OCI-LY7 (cell line): ENCODE measurements at regions not wholly inside any gene's neighbourhood (a gene's known extent, or its start where the extent isn't known, plus 50 kb on each side); places are given as distances from the start of the nearest gene placed in this dataset.

Experiments
- BruUV-seq: library from RNA; stranded (reverse); fragments of 400-500 nt; replicated peaks from 2 replicates; lab custom pipeline; 2021; lab: Mats Ljungman, UMichigan
- CTCF ChIA-PET: fragments of 300-600 bp; sonication (Branson Sonifier 250); formaldehyde crosslinking; loops from one replicate; lab custom pipeline; 2022; ENCODE audit warnings: antibody characterized with exemption; ENCODE audit not compliant: unreplicated experiment; lab: Charles Lee
- POLR2A ChIA-PET: fragments of 300-600 bp; sonication (Branson Sonifier 250); formaldehyde crosslinking; loops from one replicate; lab custom pipeline; 2022; ENCODE audit warnings: antibody characterized with exemption; lab: Charles Lee
- DNase-seq: peaks from one replicate; pipeline ENCODE4 v3.0.0-alpha.2; 2015; ENCODE audit warnings: low spot score
- H2AFZ ChIP-seq: fragments of 200-600 bp; sonication (generic), shearing (Covaris generic); 2 replicates; pipeline ENCODE4 v1.6.1; 2014; ENCODE audit warnings: mild to moderate bottlenecking, antibody characterized with exemption, low read length, moderate library complexity
- H3K27ac ChIP-seq: fragments of 200-600 bp; sonication (generic); 2 replicates; pipeline ENCODE4 v1.5.1; 2014; ENCODE audit warnings: mixed run types, low read depth, mild to moderate bottlenecking, moderate library complexity, low read length, inconsistent platforms; ENCODE audit not compliant: poor library complexity, severe bottlenecking
- H3K36me3 ChIP-seq: fragments of 200-600 bp; sonication (generic); 2 replicates; pipeline ENCODE4 v1.6.1; 2014; ENCODE audit warnings: mild to moderate bottlenecking, antibody characterized with exemption, low read length, moderate library complexity, mixed read lengths; ENCODE audit not compliant: insufficient read depth
- H3K4me1 ChIP-seq: fragments of 200-600 bp; sonication (generic); 2 replicates; pipeline ENCODE4 v1.5.1; 2014; ENCODE audit warnings: mild to moderate bottlenecking, low read length; ENCODE audit not compliant: insufficient read depth, poor library complexity, severe bottlenecking
- H3K4me2 ChIP-seq: fragments of 200-600 bp; sonication (generic); 2 replicates; pipeline ENCODE4 v1.6.1; 2014; ENCODE audit warnings: mild to moderate bottlenecking, low read length
- H3K4me3 ChIP-seq: fragments of 200-600 bp; sonication (generic); 2 replicates; pipeline ENCODE4 v1.5.1; 2014; ENCODE audit warnings: mild to moderate bottlenecking, low read depth, low read length; ENCODE audit not compliant: poor library complexity, severe bottlenecking
- H3K79me2 ChIP-seq: fragments of 200-600 bp; sonication (generic); 2 replicates; pipeline ENCODE4 v1.6.1; 2016; ENCODE audit warnings: low read depth, mild to moderate bottlenecking, low read length, moderate library complexity, mixed read lengths; ENCODE audit not compliant: insufficient read depth
- H3K9me2 ChIP-seq: fragments of 200-600 bp; sonication (generic); 2 replicates; pipeline ENCODE4 v1.6.1; 2016; ENCODE audit warnings: mild to moderate bottlenecking, low read length, mixed read lengths; ENCODE audit not compliant: insufficient read depth
- H3K9me3 ChIP-seq: fragments of 200-600 bp; sonication (generic); 2 replicates; pipeline ENCODE4 v1.6.1; 2014; ENCODE audit warnings: mild to moderate bottlenecking, mixed run types, low read length, mixed read lengths
- H4K20me1 ChIP-seq: fragments of 200-600 bp; sonication (generic); 2 replicates; pipeline ENCODE4 v1.6.1; 2014; ENCODE audit warnings: mild to moderate bottlenecking, antibody characterized with exemption, low read length, moderate library complexity, mixed read lengths; ENCODE audit not compliant: insufficient read depth
- CTCF ChIP-seq: fragments of 200-600 bp; sonication (generic); conservative IDR thresholded peaks from 2 replicates; pipeline ENCODE4 v1.5.1; 2014; ENCODE audit warnings: mild to moderate bottlenecking, antibody characterized with exemption, low read length, moderate library complexity, mixed read lengths
- EZH2phosphoT487 ChIP-seq: fragments of 200-600 bp; sonication (generic); IDR thresholded peaks from 2 replicates; pipeline ENCODE4 v1.6.1; 2018; ENCODE audit warnings: low read depth, borderline replicate concordance, mild to moderate bottlenecking, mixed run types, antibody characterized with exemption, low read length, moderate library complexity, mixed read lengths
- intact Hi-C: fragments of 100-400 bp; cut with micrococcal nuclease; formaldehyde crosslinking; loops from one replicate; pipeline ENCODE4 v1.10.0; 2022; ENCODE audit not compliant: unreplicated experiment

- CTCF ChIA-PET: no interaction called here
- intact Hi-C loops: no loop called here
- no peaks in the 10 kb centered on the region for H3K36me3 ChIP-seq
- no peaks in the 10 kb centered on the region for H4K20me1 ChIP-seq
- H3K27ac ChIP-seq: no peak overlapping the region
- H2AFZ ChIP-seq: no peak overlapping the region
- no peak overlapping the region for H3K4me3 ChIP-seq
- no peaks in the 10 kb centered on the region for H3K9me3 ChIP-seq
- DNase-seq: no peak
- no peaks in the 10 kb centered on the region for H3K9me2 ChIP-seq
- no peaks in the 10 kb centered on the region for H3K79me2 ChIP-seq
- POLR2A ChIA-PET: no interaction called here
- BruUV-seq: no TSS peak
- no peak overlapping the region for H3K4me2 ChIP-seq
- no peaks in the 10 kb centered on the region for H3K4me1 ChIP-seq
- TF ChIP-seq EZH2phosphoT487: no peak
- TF ChIP-seq CTCF: no peak
Observed at GRCh38 chr11:97202613-97203292, 812.9 kb downstream of the JRKL start.

- Histone ChIP-seq H3K4me2 (no peak overlapping the region), H3K4me3 (no peak overlapping the region), H3K27ac (no peak overlapping the region), H4K20me1 (no peaks in the 10 kb centered on the region), H3K36me3 (no peaks in the 10 kb centered on the region), H3K4me1 (no peaks in the 10 kb centered on the region), H3K79me2 (no peaks in the 10 kb centered on the region), H2AFZ (no peak overlapping the region), H3K9me2 (no peaks in the 10 kb centered on the region), H3K9me3 (no peaks in the 10 kb centered on the region)
- intact Hi-C loops: no loop called here
- BruUV-seq: no TSS peak
- POLR2A ChIA-PET: interaction anchor here (0.7 kb wide), 1 partner anchor 48 kb away, joined by 3 read pairs; no protein-coding TSS in a partner anchor
- TF ChIP-seq EZH2phosphoT487: no peak
- CTCF ChIA-PET: no interaction called here
- no peak for DNase-seq
Observed at GRCh38 chr11:97218011-97218410, 828.2 kb downstream of the JRKL start.

GRCh38 chr11:97223647-97224046 lies 833.8 kb downstream of the JRKL start:
- H3K9me3 ChIP-seq: no peaks in the 10 kb centered on the region
- TF ChIP-seq EZH2phosphoT487: no peak
- no peak for TF ChIP-seq CTCF
- H3K36me3 ChIP-seq: no peaks in the 10 kb centered on the region
- no peak overlapping the region for H3K4me3 ChIP-seq
- no peaks in the 10 kb centered on the region for H3K79me2 ChIP-seq
- H3K27ac ChIP-seq: no peak overlapping the region
- POLR2A ChIA-PET: no interaction called here
- no peak overlapping the region for H3K4me2 ChIP-seq
- intact Hi-C loops: no loop called here
- H3K9me2 ChIP-seq: no peaks in the 10 kb centered on the region
- CTCF ChIA-PET: no interaction called here
- H2AFZ ChIP-seq: no peak overlapping the region
- no TSS peak for BruUV-seq
- no peaks in the 10 kb centered on the region for H3K4me1 ChIP-seq
- H4K20me1 ChIP-seq: no peaks in the 10 kb centered on the region
- DNase-seq: no peak
